Heart left ventricle (tissue), 13 donors: ENCODE measurements at regions not wholly inside any gene's neighbourhood (a gene's known extent, or its start where the extent isn't known, plus 50 kb on each side); places are given as distances from the start of the nearest gene placed in this dataset.

ENCODE experiments used
- CTCF ChIP-seq, 12 donors: fragments of 200-600 bp; sonication (generic) in 4 of 12; IDR thresholded peaks; one replicate each; pipeline versions ENCODE4 v1.5.0 to v1.8.0; 2018 to 2022; ENCODE audit warnings: antibody characterized with exemption in 12 of 12, mild to moderate bottlenecking in 5 of 12
- POLR2A ChIP-seq, 2 donors: fragments of 450-650 bp; IDR thresholded peaks; one replicate each; pipeline ENCODE4 v1.6.1; 2017; ENCODE audit warnings: antibody characterized with exemption in 2 of 2, mild to moderate bottlenecking in 2 of 2, moderate library complexity in 2 of 2
- donor health status: ischemic (EF 13 %, LVEDD 7.1; RV severe dilation, severe dysfunction).
- donor health status: DM: no; HTN: yes; CAD: no.
- donor health status: DM: no; HTN: no; CAD: no.
- donor health status: ischemic (EF 25% LVEDD 6.9; RV normal size, moderate dysfunction).
- donor health status: ischemic (EF 25% LVEDD 5.7; RV mildly dilated, moderate dysfunction).
- donor health status: ischemic (EF 35%, LVEDD 5.7; RV mildly dilated, moderate dysfunction).
- donor health status: nonischemic (EF 11% LVEDD 7.7; RV severe dilation, severe dysfunction).
- donor health status: DM: yes; HTN: yes; CAD: no.
- donor health status: PGD.
- donor health status: ischemic (EF 29% LVEDD 5.4; RV normal size, mild dysfunction).
- donor health status: nonischemic (EF 23%, LVEDD 6.1; RV moderate dilation, normal function).

- no peak for TF ChIP-seq CTCF (IDR thresholded peaks at IDR 0.05)
- TF ChIP-seq POLR2A (IDR thresholded peaks at IDR 0.05) = no peak
These were observed 139.3 kb upstream of the NFIB start for GRCh38 chr9:14453286-14453685.
